ENCODE measurements at regions not wholly inside any gene's neighbourhood (a gene's known extent, or its start where the extent isn't known, plus 50 kb on each side); places are given as distances from the start of the nearest gene placed in this dataset.

DNA sequence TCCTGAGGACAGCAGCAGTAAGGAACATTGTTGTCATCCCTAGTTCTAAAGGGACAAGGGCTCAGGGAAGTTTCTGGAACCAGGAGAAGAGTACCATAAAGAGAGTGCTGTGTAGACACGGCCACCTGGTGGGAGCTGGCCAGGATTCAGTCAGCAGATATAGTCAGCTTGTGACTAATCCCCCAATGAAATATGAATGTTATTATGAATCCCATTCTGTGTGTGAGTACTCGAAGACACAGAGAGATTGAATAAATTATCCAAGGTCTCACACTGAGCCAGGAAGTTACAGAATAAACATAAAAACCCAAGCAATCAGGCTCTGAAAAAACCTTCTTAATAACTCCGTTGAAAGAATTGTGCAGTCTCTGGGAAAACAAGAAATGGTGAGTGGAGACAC is 1359.5 kb downstream of the AACS start:
- no peaks in the 10 kb centered on the region for H3K4me1 ChIP-seq
- DNase-seq (ENCODE audit: low spot score) = no peak
- H3K36me3 ChIP-seq = no peaks in the 10 kb centered on the region
- TF ChIP-seq EZH2 (IDR thresholded peaks at IDR 0.05) (no peak), EZH2phosphoT487 (IDR thresholded peaks at IDR 0.05) (no peak)
- TF ChIP-seq, protein P1, sequence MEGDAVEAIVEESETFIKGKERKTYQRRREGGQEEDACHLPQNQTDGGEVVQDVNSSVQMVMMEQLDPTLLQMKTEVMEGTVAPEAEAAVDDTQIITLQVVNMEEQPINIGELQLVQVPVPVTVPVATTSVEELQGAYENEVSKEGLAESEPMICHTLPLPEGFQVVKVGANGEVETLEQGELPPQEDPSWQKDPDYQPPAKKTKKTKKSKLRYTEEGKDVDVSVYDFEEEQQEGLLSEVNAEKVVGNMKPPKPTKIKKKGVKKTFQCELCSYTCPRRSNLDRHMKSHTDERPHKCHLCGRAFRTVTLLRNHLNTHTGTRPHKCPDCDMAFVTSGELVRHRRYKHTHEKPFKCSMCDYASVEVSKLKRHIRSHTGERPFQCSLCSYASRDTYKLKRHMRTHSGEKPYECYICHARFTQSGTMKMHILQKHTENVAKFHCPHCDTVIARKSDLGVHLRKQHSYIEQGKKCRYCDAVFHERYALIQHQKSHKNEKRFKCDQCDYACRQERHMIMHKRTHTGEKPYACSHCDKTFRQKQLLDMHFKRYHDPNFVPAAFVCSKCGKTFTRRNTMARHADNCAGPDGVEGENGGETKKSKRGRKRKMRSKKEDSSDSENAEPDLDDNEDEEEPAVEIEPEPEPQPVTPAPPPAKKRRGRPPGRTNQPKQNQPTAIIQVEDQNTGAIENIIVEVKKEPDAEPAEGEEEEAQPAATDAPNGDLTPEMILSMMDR (IDR thresholded peaks at IDR 0.05) = no peak
- H3K9ac ChIP-seq = no peak overlapping the region
- H3K4me3 ChIP-seq = no peak overlapping the region
- H4K20me1 ChIP-seq (ENCODE audit: low read depth) = no peaks in the 10 kb centered on the region
- Mint-ChIP-seq H3K27me3 (ENCODE audit: insufficient read depth, low read depth) (no peaks in the 10 kb centered on the region), H3K36me3 (no peaks in the 10 kb centered on the region), H3K4me3 (no peak overlapping the region), H3K4me1 (peaks cover 4% of the 10 kb centered on the region), H3K9me3 (no peaks in the 10 kb centered on the region), H3K27ac (no peak overlapping the region)
- H3K27me3 ChIP-seq = no peaks in the 10 kb centered on the region
- no peaks in the 10 kb centered on the region for H3K9me3 ChIP-seq (ENCODE audit: low read depth)
- no peak overlapping the region for H2AFZ ChIP-seq (replicated peaks)
- no peaks in the 10 kb centered on the region for H3K79me2 ChIP-seq (ENCODE audit: low read depth)
- no peak overlapping the region for H3K4me2 ChIP-seq
- H3F3A ChIP-seq (ENCODE audit: low read depth) = no peaks in the 10 kb centered on the region
- H3K27ac ChIP-seq = no peak overlapping the region

DNA sequence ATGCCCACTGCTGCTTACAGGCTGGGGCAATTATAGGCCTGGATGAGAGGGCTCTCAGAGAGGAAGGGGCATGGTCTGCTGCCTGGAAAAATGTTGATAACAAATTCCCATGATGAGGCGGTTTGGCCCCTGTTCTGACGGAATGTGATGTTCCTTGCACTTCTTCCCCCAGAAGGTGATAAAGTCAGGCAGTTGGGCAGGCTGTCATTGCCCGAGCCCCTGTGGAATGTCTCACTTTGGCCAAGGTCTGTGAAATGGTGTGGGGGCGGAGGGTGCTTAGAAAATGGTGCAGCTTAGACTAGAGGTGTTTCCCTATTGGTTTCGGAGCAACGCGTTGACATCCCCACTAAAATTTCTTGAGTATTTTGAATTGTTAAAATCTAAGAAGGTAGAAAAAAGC is 1360.0 kb downstream of the AACS start:
- H2AFZ ChIP-seq (replicated peaks) = no peak overlapping the region
- Mint-ChIP-seq H3K36me3 (no peaks in the 10 kb centered on the region), H3K9me3 (no peaks in the 10 kb centered on the region)

DNA sequence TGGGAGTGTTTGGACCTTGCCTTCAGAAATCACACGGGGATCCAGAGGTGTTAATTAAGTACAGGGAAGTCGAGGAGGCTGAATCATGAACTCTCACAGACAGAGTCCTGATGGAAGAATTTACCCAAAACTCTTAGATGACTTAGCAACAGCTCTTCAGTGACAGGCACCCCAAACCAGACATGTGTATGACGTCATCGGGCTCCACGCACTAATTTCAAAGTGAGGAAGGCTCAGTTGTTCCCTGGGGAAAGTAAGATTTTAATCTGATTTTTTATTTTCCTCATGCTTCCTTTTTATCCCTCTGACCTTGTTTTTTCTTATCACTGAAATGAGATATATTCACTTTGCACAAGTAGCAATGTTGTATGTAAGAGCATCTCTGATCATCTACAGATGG is 1363.5 kb downstream of the AACS start:
- Histone ChIP-seq H2AFZ (replicated peaks) (no peak overlapping the region), H3K27ac (no peak overlapping the region), H3F3A (ENCODE audit: low read depth) (peaks cover 14% of the 10 kb centered on the region), H3K9me3 (ENCODE audit: low read depth) (no peaks in the 10 kb centered on the region), H3K36me3 (no peaks in the 10 kb centered on the region), H3K79me2 (ENCODE audit: low read depth) (no peaks in the 10 kb centered on the region), H3K4me2 (no peak overlapping the region), H3K9ac (no peak overlapping the region), H3K27me3 (no peaks in the 10 kb centered on the region), H4K20me1 (ENCODE audit: low read depth) (no peaks in the 10 kb centered on the region), H3K4me3 (no peak overlapping the region), H3K4me1 (peaks cover 17% of the 10 kb centered on the region)
- no peak overlapping the region for H3K4me3 Mint-ChIP-seq
- no peaks in the 10 kb centered on the region for H3K27me3 Mint-ChIP-seq (ENCODE audit: insufficient read depth, low read depth)
- H3K36me3 Mint-ChIP-seq = no peaks in the 10 kb centered on the region
- H3K9me3 Mint-ChIP-seq = no peaks in the 10 kb centered on the region
- peaks cover 17% of the 10 kb centered on the region for H3K4me1 Mint-ChIP-seq
- TF ChIP-seq, protein P1 (IDR thresholded peaks at IDR 0.05) = no peak
- TF ChIP-seq EZH2phosphoT487 (IDR thresholded peaks at IDR 0.05) (no peak), EZH2 (IDR thresholded peaks at IDR 0.05) (no peak)
- no peak overlapping the region for H3K27ac Mint-ChIP-seq
- no peak for DNase-seq (ENCODE audit: low spot score)

More for the DNA sequence above, 1360.0 kb downstream of the AACS start:
- H3K27ac ChIP-seq = no peak overlapping the region
- no peak overlapping the region for H3K4me3 ChIP-seq
- no peak overlapping the region for H3K4me3 Mint-ChIP-seq
- H3K79me2 ChIP-seq (ENCODE audit: low read depth) = no peaks in the 10 kb centered on the region
- no peak for DNase-seq (ENCODE audit: low spot score)
- no peaks in the 10 kb centered on the region for H4K20me1 ChIP-seq (ENCODE audit: low read depth)
- no peak overlapping the region for H3K4me2 ChIP-seq
- peaks cover 4% of the 10 kb centered on the region for H3K4me1 Mint-ChIP-seq
- H3K27me3 ChIP-seq = no peaks in the 10 kb centered on the region
- H3K27ac Mint-ChIP-seq = no peak overlapping the region
- H3K9ac ChIP-seq = no peak overlapping the region
- H3K9me3 ChIP-seq (ENCODE audit: low read depth) = no peaks in the 10 kb centered on the region
- H3F3A ChIP-seq (ENCODE audit: low read depth) = no peaks in the 10 kb centered on the region
- H3K36me3 ChIP-seq = no peaks in the 10 kb centered on the region
- H3K27me3 Mint-ChIP-seq (ENCODE audit: insufficient read depth, low read depth) = no peaks in the 10 kb centered on the region
- TF ChIP-seq EZH2 (IDR thresholded peaks at IDR 0.05) (no peak), EZH2phosphoT487 (IDR thresholded peaks at IDR 0.05) (no peak)
- TF ChIP-seq, protein P1 (IDR thresholded peaks at IDR 0.05) = no peak
- H3K4me1 ChIP-seq = no peaks in the 10 kb centered on the region
